BE2C (cell line): ENCODE measurements at regions not wholly inside any gene's neighbourhood (a gene's known extent, or its start where the extent isn't known, plus 50 kb on each side); places are given as distances from the start of the nearest gene placed in this dataset.

Experiments used
- DNase-seq: peaks from one replicate; pipeline ENCODE4 v3.0.0-alpha.2; 2020
- H3K27me3 ChIP-seq: fragments of 250-450 bp; sonication (Bioruptor Pico); 2 replicates; pipeline ENCODE4 v1.5.1; 2020; ENCODE audit warnings: mild to moderate bottlenecking
- H3K36me3 ChIP-seq: fragments of 250-450 bp; sonication (Bioruptor Pico); 2 replicates; pipeline ENCODE4 v1.5.1; 2020; ENCODE audit warnings: mild to moderate bottlenecking
- H3K4me1 ChIP-seq: fragments of 250-450 bp; sonication (Bioruptor Pico); 2 replicates; pipeline ENCODE4 v1.5.1; 2020
- H3K4me3 ChIP-seq: 2 replicates; pipeline ENCODE4 v1.5.1; 2011; ENCODE audit warnings: low read depth, low read length
- H3K9me3 ChIP-seq: fragments of 250-450 bp; sonication (Bioruptor Pico); 2 replicates; pipeline ENCODE4 v1.5.1; 2020
- TF ChIP-seq, protein P1 (sequence below): IDR thresholded peaks from 2 replicates; pipeline ENCODE4 v1.5.1; 2012; ENCODE audit warnings: mild to moderate bottlenecking, low read depth, low read length

DNA sequence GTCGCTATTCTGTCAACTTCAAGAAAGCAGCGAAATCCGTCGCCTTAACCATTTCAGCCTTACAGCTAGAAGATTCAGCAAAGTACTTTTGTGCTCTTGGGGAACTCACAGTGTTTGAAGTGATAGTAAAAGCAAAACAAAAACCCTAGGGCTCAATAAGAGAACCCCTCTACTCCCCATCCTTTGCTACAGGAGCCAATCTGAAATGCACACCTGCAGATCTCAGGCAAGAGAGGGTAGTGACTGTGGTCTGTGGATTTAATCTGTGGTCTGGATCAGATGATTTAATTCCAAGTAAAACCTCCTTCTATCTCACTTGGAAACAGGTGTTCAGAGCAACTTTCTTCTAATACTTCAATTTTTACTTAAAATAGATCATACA, 422.9 kb upstream of the OR4E1 start:
- TF ChIP-seq, protein P1, sequence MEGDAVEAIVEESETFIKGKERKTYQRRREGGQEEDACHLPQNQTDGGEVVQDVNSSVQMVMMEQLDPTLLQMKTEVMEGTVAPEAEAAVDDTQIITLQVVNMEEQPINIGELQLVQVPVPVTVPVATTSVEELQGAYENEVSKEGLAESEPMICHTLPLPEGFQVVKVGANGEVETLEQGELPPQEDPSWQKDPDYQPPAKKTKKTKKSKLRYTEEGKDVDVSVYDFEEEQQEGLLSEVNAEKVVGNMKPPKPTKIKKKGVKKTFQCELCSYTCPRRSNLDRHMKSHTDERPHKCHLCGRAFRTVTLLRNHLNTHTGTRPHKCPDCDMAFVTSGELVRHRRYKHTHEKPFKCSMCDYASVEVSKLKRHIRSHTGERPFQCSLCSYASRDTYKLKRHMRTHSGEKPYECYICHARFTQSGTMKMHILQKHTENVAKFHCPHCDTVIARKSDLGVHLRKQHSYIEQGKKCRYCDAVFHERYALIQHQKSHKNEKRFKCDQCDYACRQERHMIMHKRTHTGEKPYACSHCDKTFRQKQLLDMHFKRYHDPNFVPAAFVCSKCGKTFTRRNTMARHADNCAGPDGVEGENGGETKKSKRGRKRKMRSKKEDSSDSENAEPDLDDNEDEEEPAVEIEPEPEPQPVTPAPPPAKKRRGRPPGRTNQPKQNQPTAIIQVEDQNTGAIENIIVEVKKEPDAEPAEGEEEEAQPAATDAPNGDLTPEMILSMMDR = no peak
- no peak overlapping the region for H3K4me3 ChIP-seq

DNA sequence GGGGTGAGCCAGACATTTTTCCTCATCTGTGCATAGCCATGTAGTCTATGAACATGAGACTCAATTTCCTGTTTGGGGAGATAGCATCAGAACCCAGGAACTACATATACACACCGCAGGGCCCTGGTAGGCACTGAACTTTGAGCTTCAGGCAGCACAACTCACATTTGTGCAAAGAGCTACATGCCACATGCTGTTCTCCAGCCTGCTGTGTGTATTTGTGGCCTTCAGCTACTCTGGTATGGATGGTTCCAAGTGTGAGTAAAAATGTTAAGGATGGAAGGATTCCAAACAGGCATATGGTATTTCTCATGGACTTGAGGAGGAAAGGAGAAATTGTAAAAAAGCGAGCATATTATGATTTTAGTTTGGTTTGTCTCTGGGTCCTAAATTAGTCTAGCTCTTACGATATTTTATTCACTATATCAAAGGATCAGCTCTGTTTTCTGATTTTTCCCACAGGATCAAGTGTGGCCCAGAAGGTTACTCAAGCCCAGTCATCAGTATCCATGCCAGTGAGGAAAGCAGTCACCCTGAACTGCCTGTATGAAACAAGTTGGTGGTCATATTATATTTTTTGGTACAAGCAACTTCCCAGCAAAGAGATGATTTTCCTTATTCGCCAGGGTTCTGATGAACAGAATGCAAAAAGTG, 422.4 kb upstream of the OR4E1 start:
- Histone ChIP-seq H3K27me3 (no peaks in the 10 kb centered on the region), H3K9me3 (no peaks in the 10 kb centered on the region), H3K4me1 (no peaks in the 10 kb centered on the region), H3K4me3 (no peak overlapping the region), H3K36me3 (no peaks in the 10 kb centered on the region)
- TF ChIP-seq, protein P1 = no peak
- DNase-seq = no peak

More for the DNA sequence above, 422.9 kb upstream of the OR4E1 start:
- Histone ChIP-seq H3K4me1 (no peaks in the 10 kb centered on the region), H3K36me3 (no peaks in the 10 kb centered on the region), H3K9me3 (no peaks in the 10 kb centered on the region), H3K27me3 (no peaks in the 10 kb centered on the region)
- no peak for DNase-seq

DNA sequence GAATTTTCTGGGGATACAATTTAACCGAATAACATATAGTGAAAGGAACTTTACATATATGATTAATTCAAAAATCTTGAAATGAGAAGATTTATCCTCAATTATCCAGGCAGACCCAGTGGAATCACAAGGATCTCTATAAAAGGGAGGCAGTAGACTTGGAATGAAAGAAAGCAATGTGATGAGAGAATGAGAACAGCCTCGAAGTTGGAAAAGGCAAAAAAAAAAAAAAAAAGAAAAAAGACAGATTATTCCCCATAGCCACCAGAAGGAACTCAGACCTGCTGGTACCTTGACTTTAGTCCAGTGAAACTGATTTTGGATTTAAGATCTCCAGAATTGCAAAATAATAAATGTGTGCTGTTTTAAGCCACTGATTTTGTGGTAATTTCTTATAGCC, 416.3 kb upstream of the OR4E1 start:
- TF ChIP-seq, protein P1 = no peak
- no peaks in the 10 kb centered on the region for H3K9me3 ChIP-seq
- H3K36me3 ChIP-seq = no peaks in the 10 kb centered on the region
- H3K4me3 ChIP-seq = no peak overlapping the region
- no peaks in the 10 kb centered on the region for H3K27me3 ChIP-seq
- DNase-seq = no peak
- no peaks in the 10 kb centered on the region for H3K4me1 ChIP-seq

DNA sequence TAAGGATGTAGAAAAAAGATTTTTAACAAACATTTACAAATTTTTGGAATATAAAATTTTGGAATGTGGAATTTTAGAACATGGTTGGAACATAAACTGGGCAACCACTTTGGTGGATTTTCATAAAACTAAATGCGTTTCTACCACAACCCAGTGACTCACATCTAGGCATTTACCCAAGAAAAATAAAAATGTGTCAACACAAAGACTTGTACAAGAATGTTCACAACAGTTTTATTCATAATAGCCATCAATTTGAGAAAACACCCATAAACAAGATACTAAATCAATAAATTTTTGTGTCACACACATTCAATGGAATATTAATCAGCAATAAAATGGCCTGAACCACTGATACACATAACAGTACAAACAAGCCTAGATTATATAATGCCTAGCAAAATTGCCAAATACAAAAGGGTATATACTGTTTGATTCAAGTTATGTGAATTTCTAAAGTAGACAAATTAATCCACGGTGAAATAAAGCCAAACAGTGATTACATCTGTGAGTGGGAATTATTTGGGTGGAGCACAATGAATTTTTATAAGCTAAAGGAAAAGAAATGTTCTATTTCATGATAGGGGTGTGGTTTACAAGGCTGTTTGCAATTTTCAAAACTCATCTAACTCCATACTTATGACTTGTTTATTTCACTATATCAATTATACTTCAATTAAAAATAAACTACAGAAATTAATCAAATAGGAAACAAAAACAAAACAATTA, 415.2 kb upstream of the OR4E1 start:
- no peak for DNase-seq
- Histone ChIP-seq H3K9me3 (no peaks in the 10 kb centered on the region), H3K4me1 (no peaks in the 10 kb centered on the region), H3K36me3 (no peaks in the 10 kb centered on the region), H3K4me3 (no peak overlapping the region), H3K27me3 (no peaks in the 10 kb centered on the region)
- TF ChIP-seq, protein P1 = no peak

DNA sequence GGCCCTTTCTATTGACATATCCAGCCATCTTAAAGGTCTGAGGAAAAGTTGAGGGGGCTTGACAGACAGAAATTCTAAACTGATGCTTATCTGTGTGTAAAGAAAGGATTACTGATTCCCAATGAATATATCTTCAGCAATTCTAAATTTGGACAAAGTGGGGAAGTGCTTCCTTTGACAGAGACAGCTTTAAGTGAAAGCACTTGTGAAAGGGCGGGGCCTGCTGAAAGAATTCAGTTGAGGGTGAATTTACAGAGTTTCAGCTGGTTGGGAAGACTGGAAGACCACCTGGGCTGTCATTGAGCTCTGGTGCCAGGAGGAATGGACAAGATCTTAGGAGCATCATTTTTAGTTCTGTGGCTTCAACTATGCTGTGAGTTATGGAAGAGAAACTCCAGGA, 412.5 kb upstream of the OR4E1 start:
- no peaks in the 10 kb centered on the region for H3K36me3 ChIP-seq
- DNase-seq = no peak
- H3K27me3 ChIP-seq = no peaks in the 10 kb centered on the region
- no peak overlapping the region for H3K4me3 ChIP-seq
- no peaks in the 10 kb centered on the region for H3K4me1 ChIP-seq
- TF ChIP-seq, protein P1 = no peak
- no peaks in the 10 kb centered on the region for H3K9me3 ChIP-seq
